GM10266 (cell line): ENCODE measurements at regions not wholly inside any gene's neighbourhood (a gene's known extent, or its start where the extent isn't known, plus 50 kb on each side); places are given as distances from the start of the nearest gene placed in this dataset.

ENCODE experiments used
- DNase-seq: peaks from one replicate; pipeline ENCODE4 v3.0.0; 2012; ENCODE audit errors: extremely low spot score
- CTCF ChIP-seq: IDR thresholded peaks from 2 replicates; pipeline ENCODE4 v1.5.1; 2012; ENCODE audit warnings: mild to moderate bottlenecking, low read depth; ENCODE audit not compliant: control insufficient read depth, insufficient read depth; ENCODE audit errors: missing control alignments

- DNase-seq, result no peak
- TF ChIP-seq CTCF, result no peak
Measured at GRCh38 chr6:1464781-1465370, 75.5 kb downstream of the FOXF2 start.

- DNase-seq, result no peak
- TF ChIP-seq CTCF, result no peak
Measured at GRCh38 chr6:1468126-1468525, 78.8 kb downstream of the FOXF2 start.

- TF ChIP-seq CTCF, result no peak
- DNase-seq, result peak; percentile 49
Measured at GRCh38 chr6:1470040-1470439, 80.7 kb downstream of the FOXF2 start.

- no peak for DNase-seq
- TF ChIP-seq CTCF, result no peak
Measured at GRCh38 chr6:1472643-1473042, 83.3 kb downstream of the FOXF2 start.

GRCh38 chr6:1473166-1473565 lies 83.8 kb downstream of the FOXF2 start:
- no peak for DNase-seq
- no peak for TF ChIP-seq CTCF

- DNase-seq, result no peak
- no peak for TF ChIP-seq CTCF
Measured at GRCh38 chr6:1473598-1473997, 84.2 kb downstream of the FOXF2 start.

GRCh38 chr6:1474205-1474604 lies 84.8 kb downstream of the FOXF2 start:
- no peak for TF ChIP-seq CTCF
- DNase-seq, result no peak
